ENCODE measurements at regions not wholly inside any gene's neighbourhood (a gene's known extent, or its start where the extent isn't known, plus 50 kb on each side); places are given as distances from the start of the nearest gene placed in this dataset.

DNA sequence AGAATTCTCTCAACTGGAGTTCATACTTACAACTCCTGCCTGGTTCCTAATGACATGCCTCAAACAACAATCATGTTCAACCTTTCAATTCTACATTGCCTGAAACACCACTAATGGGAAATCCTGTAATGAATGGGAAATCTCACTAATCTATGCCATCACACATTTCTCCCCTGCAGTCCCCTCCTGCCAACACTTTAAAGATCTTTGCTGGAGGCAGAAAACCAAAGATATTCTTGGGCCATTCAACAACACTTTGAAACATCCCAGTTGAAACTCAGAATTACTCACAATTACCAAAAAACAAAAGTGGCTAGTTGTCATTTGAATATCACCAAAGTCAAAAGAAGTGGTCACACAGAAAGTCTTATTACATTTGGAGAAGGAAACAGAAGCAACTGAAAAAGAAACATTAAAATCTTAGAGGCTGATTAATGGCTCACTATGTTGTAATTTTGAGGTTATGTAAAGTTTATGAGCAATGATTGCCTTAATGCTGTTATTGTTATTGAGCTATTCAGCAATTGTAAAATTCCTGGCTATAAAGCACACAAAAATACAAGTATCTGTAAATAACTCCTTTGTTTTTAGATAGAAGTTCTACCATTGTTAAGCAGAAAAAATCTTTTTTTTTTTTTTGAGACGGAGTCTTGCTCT, 313.4 kb upstream of the SLC30A5 start:
- DNase-seq = no peak
- H3K4me2 ChIP-seq (replicated peaks; ENCODE audit: low read depth, low read length, poor library complexity, severe bottlenecking) = no peak overlapping the region
- Mint-ChIP-seq H3K4me1 (no peaks in the 10 kb centered on the region), H3K27ac (no peak overlapping the region), H3K9me3 (ENCODE audit: insufficient read depth) (peaks cover 7% of the 10 kb centered on the region), H3K27me3 (peaks cover 16% of the 10 kb centered on the region), H3K4me3 (no peak overlapping the region)
- H3K4me3 ChIP-seq (ENCODE audit: control extremely low read depth in 1 of 5, extremely low read depth in 1 of 5, insufficient read depth in 1 of 5, low read depth in 2 of 5, low read length in 4 of 5) = no peak overlapping the region
- POLR2A ChIA-PET = no interaction called here
- H3K79me2 ChIP-seq (ENCODE audit: control insufficient read depth, insufficient read depth, low read length) = no peaks in the 10 kb centered on the region
- H3K36me3 ChIP-seq (replicated peaks in 1 of 2; ENCODE audit: control extremely low read depth in 1 of 2, control insufficient read depth in 1 of 2, extremely low read depth in 1 of 2, insufficient read depth in 2 of 2, low read length in 1 of 2) = no peaks in the 10 kb centered on the region
- no peaks in the 10 kb centered on the region for H3K4me1 ChIP-seq (ENCODE audit: control insufficient read depth in 2 of 2, insufficient read depth in 2 of 2, low read length in 2 of 2)
- no peak overlapping the region for H3K9ac ChIP-seq (ENCODE audit: low read length)
- no peak overlapping the region for H3K27ac ChIP-seq (ENCODE audit: low read length in 2 of 2)
- ATAC-seq (ENCODE audit: low read depth) = no peak
- TF ChIP-seq, protein P1, sequence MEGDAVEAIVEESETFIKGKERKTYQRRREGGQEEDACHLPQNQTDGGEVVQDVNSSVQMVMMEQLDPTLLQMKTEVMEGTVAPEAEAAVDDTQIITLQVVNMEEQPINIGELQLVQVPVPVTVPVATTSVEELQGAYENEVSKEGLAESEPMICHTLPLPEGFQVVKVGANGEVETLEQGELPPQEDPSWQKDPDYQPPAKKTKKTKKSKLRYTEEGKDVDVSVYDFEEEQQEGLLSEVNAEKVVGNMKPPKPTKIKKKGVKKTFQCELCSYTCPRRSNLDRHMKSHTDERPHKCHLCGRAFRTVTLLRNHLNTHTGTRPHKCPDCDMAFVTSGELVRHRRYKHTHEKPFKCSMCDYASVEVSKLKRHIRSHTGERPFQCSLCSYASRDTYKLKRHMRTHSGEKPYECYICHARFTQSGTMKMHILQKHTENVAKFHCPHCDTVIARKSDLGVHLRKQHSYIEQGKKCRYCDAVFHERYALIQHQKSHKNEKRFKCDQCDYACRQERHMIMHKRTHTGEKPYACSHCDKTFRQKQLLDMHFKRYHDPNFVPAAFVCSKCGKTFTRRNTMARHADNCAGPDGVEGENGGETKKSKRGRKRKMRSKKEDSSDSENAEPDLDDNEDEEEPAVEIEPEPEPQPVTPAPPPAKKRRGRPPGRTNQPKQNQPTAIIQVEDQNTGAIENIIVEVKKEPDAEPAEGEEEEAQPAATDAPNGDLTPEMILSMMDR (IDR thresholded peaks at IDR 0.05) = no peak
- TF ChIP-seq EZH2 (IDR thresholded peaks at IDR 0.05; ENCODE audit: borderline replicate concordance, insufficient read depth, low read depth, low read length, poor library complexity, severe bottlenecking) = no peak
- CTCF ChIA-PET = no interaction called here
- no CpG with 5 or more reads among the region's 1 CpG for WGBS (ENCODE audit: insufficient coverage)
- intact Hi-C loops (cut with micrococcal nuclease) = no loop called here
- no peak overlapping the region for H2AFZ ChIP-seq (ENCODE audit: insufficient read depth, low read depth, low read length, poor library complexity, severe bottlenecking)
- H3K9me3 ChIP-seq (ENCODE audit: control extremely low read depth in 1 of 3, control insufficient read depth in 2 of 3, insufficient read depth in 1 of 3, low read length in 2 of 3) = peaks cover 0 to 5% (median 1%) of the 10 kb centered on the region in 3 donors
- no peaks in the 10 kb centered on the region for H3K27me3 ChIP-seq (replicated peaks in 1 of 4; ENCODE audit: control extremely low read depth in 1 of 4, control insufficient read depth in 3 of 4, insufficient read depth in 4 of 4, low read length in 3 of 4)
- H4K20me1 ChIP-seq (ENCODE audit: control insufficient read depth, insufficient read depth, low read length, poor library complexity, severe bottlenecking) = no peaks in the 10 kb centered on the region

DNA sequence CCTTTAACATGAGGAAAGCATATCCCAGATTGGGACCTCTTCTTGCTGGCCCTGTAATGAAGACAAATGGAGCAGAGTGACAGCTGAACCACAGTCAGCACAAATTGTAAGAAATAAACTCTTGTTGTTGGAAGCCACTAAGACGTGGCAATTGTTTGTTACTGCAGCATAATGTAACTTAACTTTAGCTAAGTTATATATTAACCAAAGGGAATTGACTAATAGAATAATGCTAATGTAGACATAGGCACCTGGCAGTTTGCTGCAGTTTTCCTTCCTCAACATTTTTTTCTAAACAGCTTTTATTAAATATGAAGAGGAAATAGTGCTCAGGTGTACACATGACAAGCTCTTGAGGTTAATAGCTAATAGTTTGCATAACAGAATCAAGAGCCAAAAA, 300.7 kb upstream of the SLC30A5 start:
- H3K9ac ChIP-seq (ENCODE audit: low read length) = no peak overlapping the region
- no peak for DNase-seq
- H3K4me2 ChIP-seq (replicated peaks; ENCODE audit: low read depth, low read length, poor library complexity, severe bottlenecking) = no peak overlapping the region
- CTCF ChIA-PET = no interaction called here
- no peak overlapping the region for H3K27ac ChIP-seq (ENCODE audit: low read length in 2 of 2)
- no peaks in the 10 kb centered on the region for H4K20me1 ChIP-seq (ENCODE audit: control insufficient read depth, insufficient read depth, low read length, poor library complexity, severe bottlenecking)
- no peak overlapping the region for H3K4me3 ChIP-seq (ENCODE audit: control extremely low read depth in 1 of 5, extremely low read depth in 1 of 5, insufficient read depth in 1 of 5, low read depth in 2 of 5, low read length in 4 of 5)
- H3K27me3 Mint-ChIP-seq = peaks cover 10% of the 10 kb centered on the region
- no peaks in the 10 kb centered on the region for H3K79me2 ChIP-seq (ENCODE audit: control insufficient read depth, insufficient read depth, low read length)
- no peak overlapping the region for H3K27ac Mint-ChIP-seq
- H3K4me1 Mint-ChIP-seq = no peaks in the 10 kb centered on the region
- TF ChIP-seq, protein P1 (IDR thresholded peaks at IDR 0.05) = no peak
- TF ChIP-seq EZH2 (IDR thresholded peaks at IDR 0.05; ENCODE audit: borderline replicate concordance, insufficient read depth, low read depth, low read length, poor library complexity, severe bottlenecking) = no peak
- intact Hi-C loops (cut with micrococcal nuclease) = no loop called here
- no peaks in the 10 kb centered on the region for H3K4me1 ChIP-seq (ENCODE audit: control insufficient read depth in 2 of 2, insufficient read depth in 2 of 2, low read length in 2 of 2)
- H3K27me3 ChIP-seq (replicated peaks in 1 of 4; ENCODE audit: control extremely low read depth in 1 of 4, control insufficient read depth in 3 of 4, insufficient read depth in 4 of 4, low read length in 3 of 4) = peaks cover 0 to 6% (median 0%) of the 10 kb centered on the region in 4 experiments
- POLR2A ChIA-PET = no interaction called here
- no peak overlapping the region for H3K4me3 Mint-ChIP-seq
- H3K9me3 Mint-ChIP-seq (ENCODE audit: insufficient read depth) = peaks cover 4% of the 10 kb centered on the region
- no peaks in the 10 kb centered on the region for H3K9me3 ChIP-seq (ENCODE audit: control extremely low read depth in 1 of 3, control insufficient read depth in 2 of 3, insufficient read depth in 1 of 3, low read length in 2 of 3)
- no peak overlapping the region for H2AFZ ChIP-seq (ENCODE audit: insufficient read depth, low read depth, low read length, poor library complexity, severe bottlenecking)
- no peak for ATAC-seq (ENCODE audit: low read depth)
- WGBS (ENCODE audit: insufficient coverage) = no CpG with 5 or more reads among the region's 1 CpG
- H3K36me3 ChIP-seq (replicated peaks in 1 of 2; ENCODE audit: control extremely low read depth in 1 of 2, control insufficient read depth in 1 of 2, extremely low read depth in 1 of 2, insufficient read depth in 2 of 2, low read length in 1 of 2) = no peaks in the 10 kb centered on the region
